GM18502 (cell line): ENCODE measurements at regions not wholly inside any gene's neighbourhood (a gene's known extent, or its start where the extent isn't known, plus 50 kb on each side); places are given as distances from the start of the nearest gene placed in this dataset.
"Not testable (repeated sequence)": the region's sequence is repeated elsewhere in the genome, so short reads cannot be mapped to it uniquely, and the experiment has no call there.

Experiments
- ATAC-seq: cut with Tn5 transposase; IDR thresholded peaks from one replicate; pipeline ENCODE4 v1.9.1; 2021; ENCODE audit warnings: mild to moderate bottlenecking; ENCODE audit not compliant: unreplicated experiment, poor library complexity

DNA sequence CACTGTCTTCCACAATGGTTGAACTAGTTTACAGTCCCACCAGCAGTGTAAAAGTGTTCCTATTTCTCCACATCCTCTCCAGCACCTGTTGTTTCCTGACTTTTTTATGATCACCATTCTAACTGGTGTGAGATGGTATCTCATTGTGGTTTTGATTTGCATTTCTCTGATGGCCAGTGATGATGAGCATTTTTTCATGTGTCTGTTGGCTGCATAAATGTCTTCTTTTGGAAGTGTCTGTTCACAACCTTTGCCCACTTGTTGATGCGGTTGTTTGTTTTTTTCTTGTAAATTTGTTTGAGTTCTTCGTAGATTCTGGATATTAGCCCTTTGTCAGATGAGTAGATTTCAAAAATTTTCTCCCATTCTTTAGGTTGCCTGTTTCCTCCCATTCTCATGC lies 194.0 kb upstream of the IL12B start:
- ATAC-seq, result not testable (repeated sequence)

DNA sequence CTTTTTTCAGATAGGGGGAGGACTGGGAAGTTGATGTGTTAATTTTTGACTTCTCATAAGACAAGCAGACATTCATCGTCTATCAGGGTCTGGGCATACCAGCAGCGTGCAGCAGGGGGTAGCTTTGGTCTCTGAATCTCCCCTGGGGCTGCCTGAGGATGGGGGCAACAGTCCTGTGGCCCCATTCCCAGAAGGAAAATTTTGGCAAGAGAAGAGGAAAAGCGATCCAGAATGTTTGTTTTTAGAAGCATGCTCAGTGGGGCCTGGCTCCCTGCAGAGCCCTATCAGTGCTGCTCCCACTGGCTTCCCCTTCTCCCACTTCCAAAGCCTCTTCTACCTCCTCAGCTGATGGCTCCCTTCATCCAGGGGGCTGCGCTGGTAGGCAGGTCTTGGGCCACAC lies 194.8 kb upstream of the IL12B start:
- ATAC-seq, result no peak

DNA sequence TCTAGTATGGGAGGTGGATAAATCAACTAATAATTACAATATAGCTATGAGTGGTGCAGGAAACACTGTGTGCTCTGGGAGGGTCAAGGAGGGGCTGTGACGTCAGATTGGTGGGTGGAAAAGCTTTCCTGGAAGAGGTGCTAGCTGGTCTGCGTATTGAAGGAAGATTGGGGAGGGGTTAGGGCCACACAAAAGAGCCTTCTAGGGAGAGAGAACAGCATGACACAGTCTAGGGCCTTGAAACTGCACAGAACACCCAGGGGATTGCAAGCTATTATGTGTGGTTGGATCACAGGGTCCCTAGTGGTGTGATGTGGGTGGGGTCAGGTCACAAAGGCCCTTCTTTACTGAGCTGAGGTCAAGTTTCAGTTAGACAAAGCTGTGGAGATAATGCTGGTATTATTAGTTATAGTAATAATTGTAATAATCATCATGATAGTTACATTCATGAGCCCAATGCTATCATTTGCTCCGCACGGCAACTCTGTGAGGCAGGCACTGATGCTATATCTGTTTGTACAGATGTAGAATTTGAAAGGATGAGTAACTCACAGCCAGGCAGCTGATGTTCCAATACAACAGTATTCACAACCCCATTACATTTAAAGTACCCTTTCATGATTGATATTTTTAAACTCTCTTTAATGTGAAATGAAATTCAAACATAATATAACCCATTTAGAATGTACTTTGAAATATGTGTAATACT lies 197.4 kb upstream of the IL12B start:
- ATAC-seq, result no peak

DNA sequence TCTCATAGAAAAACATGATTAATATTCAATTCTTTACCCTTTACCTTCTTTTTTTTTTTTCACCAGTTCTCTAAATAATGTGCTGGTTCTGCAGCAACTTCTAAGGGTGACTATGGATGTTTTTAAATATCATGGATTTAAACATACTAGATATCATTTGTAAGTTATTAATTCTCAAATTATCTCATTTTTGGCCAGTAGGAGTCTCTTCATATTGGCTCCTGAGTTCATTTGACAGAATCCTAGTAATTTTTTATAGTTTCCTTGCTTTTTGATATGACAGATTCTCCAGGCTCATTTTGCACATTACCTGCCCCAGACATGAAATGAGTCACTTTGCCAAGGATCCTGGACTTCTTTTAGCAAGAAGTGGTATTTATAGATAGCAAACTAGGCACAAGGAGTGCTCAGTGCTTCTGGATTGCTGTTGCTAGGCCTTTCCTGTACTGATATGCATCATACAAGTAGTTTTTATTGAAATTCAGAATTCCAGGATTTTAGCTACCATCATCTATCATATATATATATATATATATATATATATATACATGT lies 201.3 kb upstream of the IL12B start:
- no peak for ATAC-seq

DNA sequence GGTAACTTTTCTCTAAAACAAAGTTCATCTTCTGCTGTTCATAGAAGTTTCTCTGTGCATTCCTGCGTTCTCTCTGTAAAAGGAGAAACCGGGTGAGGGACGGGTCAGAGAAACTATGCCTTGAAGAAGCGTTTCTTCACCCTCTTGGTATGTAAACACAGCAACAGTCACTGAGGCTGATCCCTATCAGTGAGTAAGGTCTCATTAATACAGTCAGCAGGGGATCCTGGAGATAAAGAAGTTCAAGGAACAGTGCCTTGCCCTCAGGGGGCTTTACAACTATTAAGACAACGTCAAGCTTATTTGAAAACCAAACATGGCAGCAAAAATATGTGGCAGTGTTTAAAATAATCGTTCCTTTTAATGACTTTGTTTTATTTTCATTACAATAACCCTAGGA lies 202.9 kb upstream of the IL12B start:
- no peak for ATAC-seq

DNA sequence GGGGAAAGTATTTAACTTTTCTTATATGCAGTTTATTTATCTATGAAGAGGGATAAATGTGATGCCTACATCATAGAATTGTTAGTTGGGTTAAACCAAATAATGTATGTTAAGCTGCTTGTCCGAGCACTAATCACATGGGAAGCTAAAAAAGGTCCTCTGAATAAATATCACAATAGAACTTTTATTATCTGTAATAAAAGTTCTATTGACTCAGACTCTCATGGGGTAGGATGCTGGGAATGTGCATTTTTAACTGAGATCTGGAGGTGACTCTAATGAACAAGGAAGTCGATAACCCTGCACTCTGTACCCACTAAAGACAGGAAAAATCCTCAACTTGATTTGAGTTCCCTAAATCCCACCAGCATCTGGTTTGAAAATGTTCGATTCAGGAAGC lies 205.9 kb upstream of the IL12B start:
- ATAC-seq, result no peak

DNA sequence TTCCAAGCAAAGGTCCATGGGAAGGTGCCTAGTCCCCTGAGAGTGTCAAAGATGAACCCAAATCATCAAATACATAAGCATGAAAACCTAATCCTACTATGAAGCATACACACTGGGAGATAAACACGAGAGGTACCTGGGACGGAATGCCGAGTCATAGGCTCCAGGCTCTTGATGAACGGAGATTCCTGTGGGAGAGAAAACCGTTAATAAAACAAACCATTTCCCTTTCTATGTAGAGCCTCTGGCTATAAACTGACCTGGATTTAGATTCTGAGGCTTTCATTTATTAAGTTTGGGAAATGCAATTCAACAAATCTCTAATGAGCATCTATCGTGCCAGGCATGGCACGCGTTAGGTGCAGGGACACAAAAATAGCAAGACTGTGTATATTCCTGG lies 206.4 kb upstream of the IL12B start:
- ATAC-seq, result no peak

DNA sequence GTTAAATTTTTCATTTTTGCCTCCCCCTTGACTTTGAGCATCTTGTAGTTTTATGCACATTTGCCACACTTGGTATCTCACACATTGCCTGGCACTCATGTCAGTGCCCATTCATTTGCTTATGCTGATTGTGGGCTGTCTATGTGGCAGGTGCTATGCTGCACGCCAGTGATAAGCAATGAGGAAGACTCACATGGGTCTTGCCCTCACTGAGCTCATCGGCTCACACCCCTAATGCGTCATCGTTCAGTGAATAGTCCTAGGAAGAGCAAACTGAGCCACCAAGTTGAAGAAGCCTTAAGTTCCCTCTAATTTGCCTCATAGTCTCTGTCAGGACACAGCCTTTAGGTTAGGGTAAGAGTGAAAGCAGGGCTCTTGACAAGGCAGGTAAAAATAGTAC lies 209.4 kb upstream of the IL12B start:
- ATAC-seq, result no peak

DNA sequence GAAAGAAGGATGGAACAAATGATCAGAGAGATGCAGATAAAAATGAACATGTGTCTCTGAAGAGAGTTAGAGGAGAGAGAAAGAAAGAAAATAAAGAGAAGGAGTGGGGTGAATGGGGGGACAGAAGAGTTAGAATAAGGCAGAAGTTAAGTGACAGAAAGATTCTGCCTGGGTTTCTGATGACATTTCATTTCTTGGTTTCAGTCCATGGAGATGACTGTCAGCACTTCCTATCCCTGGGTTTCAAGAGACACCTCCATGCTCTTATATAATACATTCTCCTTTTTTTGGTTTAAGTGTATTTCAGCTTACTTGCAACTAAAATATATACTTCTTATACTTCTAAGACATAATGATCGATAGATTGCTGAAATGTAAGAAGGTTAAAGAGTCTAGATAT lies 213.0 kb upstream of the IL12B start:
- ATAC-seq, result no peak

DNA sequence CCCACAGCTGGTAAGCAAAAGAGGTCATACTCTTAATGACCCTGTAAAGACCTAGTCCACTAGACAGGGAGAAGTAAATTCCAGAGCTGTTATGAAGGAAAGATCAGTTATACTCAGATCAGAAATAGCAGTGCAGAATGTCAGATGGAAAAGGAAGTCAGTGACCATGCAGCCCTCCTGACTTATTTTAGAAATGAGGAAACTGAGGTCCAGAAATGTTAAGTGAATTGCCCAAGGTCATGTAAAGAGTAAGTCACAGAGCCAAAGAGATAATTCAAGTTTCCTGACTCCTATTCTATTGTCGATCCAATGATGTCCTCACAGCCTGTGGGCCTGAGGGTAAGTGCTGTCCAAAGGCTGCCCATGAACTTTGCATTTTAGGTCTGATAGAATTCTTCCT lies 214.9 kb upstream of the IL12B start:
- ATAC-seq, result no peak

DNA sequence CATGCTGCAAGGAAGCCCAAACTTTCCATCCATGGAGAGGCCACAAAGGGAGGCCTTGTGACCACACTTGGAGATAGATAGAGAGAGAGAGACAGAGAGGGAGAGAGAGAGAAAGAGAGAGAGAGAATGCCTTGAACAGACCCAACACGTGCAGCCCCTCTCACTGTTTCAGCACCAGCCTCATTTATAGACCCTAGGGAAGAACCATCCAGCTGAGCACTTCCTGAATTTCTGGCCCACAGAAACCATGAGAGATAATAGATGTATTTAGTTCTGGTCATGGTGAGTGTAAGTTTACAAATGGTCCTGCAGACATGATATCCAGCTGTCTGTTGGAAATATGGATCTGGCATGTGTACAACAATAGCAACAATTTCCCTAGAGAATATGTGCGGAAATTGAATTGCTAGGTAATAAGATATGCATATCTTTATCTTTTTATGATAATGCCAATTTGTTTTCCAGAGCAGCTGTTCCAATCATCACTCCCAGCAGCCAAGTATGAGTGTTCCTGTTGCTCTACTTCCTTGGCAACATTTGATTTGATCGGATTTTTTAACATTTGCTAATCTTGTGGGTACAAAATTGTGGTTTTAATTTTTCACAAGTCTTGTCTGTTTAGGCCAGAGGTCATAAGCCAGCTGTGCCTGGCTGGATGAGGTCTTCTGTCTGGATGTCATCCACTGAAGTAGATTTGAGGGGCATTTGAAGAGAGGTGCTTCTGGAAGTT lies 217.3 kb upstream of the IL12B start:
- no peak for ATAC-seq

DNA sequence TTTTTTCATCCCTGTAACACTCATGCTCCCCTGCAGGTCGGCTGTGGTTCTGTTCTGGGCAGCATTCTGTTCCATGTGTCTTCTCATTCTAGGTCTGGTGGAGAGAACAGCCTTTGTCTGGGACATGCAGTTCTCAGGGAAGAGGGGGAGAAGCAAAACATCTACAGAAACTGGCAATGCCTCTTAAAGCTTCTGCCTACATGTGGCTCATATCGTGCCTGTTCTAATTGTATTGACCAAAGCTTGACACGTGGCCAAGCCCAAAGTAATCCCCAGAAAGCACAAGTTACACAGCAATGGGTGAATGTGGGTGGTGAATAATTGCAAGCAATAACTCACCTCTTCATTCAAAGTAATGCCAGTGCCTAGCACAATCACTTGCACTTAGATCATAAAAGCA lies 218.2 kb upstream of the IL12B start:
- no peak for ATAC-seq

DNA sequence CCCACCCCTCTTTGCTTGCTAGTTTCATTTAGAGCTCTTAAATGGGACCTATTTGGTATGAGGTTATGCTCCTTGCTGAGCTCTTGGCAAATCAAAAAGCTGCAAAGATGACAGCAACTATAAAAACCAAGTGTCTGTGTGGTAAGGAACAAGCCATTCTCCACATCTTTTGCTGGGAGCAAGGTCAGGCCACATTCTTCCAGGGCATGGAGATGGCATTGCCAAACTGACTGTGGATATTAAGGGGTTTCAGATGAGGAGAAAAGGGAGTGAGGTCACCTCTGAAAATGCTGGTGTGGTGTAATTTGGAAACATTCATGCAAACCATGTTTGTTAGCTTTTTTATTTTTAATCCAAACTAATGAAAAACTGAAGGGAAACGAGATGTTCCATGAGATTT lies 218.8 kb upstream of the IL12B start:
- ATAC-seq, result no peak

DNA sequence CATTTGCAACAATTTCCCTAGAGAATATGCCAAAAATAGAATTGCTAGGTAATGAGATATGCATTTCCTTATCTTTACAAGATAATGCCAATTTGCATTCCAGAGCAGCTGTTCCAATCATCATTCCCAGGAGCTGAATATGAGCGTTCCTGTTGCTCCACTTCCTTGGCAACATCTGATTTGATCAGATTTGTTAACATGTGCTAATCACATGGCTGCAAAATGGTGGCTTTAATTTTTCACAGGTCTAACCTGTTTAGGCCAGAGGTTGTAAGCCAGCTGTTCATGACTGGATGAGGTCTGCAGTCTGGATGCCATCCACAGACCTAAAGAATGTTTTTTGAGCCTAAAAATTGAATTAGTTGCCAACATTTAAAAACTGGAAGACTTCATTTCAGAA lies 220.7 kb upstream of the IL12B start:
- ATAC-seq, result no peak

DNA sequence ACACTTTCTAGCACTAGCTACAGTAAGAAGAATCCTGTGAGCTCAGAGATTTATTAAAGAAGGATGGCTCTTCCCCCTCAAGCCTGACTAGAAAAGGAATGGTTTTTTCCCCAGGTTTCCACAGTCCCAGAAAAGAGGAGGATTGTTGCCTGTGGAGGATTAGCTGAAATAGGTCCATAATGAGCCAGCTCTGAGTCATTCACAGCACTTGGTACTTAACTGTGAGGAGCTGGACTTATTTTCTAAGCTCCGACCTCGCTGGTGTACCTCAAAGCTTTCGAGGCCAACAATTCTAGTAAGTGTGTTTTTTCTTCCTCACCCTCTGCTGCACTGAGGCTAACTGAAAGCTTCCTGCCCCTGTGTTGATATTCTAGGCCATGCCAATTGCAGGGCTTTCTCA lies 222.5 kb upstream of the IL12B start:
- no peak for ATAC-seq

DNA sequence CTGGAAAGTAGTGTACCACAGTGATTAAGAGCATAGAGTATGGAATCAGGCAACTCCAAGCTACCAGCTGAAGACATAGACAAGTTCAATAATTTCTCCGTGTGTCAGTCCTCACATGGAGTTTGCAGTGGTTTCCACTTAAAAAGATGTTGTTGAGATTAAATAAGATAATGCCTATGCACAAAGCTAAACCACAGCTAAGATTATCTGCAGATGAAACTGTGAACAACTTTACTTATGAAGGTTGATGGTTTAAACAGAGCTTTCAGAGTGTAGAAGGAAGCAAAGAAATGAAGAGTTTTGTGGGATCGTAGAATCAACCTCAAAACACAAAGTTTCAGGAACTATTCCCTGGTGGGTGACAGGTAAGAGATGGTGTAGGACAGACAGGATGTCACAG lies 223.5 kb upstream of the IL12B start:
- no peak for ATAC-seq

DNA sequence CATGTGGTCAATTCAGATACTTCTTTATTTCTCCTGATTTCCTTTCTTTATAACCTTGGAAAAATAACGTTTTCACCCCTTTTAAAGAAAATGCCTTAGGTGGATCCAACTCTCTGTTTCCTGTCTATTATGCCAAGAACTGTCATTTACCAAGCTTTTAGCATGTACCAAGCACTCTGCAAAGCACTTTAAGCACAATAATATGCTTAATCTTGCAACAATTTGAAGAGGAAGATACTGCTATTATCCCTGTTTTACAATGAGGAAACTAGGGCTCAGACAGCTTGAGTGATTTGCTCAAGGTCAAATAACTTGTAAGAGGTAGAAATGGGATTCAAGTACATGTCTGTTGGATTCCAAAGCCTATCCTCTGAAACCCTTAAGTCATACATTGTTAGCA lies 224.8 kb upstream of the IL12B start:
- no peak for ATAC-seq

DNA sequence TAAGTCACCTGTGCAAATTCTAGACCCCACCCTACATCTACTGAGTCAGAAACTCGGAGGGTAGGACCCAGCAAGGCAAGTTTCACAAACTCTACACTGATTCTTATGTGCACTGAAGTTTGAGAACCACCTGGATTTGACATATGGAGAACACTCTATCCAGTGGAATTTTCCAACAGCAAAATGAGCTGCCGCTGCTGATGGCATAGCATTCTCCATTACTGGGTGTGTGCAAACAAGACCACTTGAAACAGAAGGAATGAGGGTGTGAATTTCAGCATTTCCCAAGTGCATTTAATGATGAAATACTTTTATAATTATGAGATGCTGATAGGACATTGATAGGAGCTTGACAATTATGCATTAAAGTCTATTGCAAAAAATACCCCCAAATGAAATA lies 229.1 kb upstream of the IL12B start:
- no peak for ATAC-seq

DNA sequence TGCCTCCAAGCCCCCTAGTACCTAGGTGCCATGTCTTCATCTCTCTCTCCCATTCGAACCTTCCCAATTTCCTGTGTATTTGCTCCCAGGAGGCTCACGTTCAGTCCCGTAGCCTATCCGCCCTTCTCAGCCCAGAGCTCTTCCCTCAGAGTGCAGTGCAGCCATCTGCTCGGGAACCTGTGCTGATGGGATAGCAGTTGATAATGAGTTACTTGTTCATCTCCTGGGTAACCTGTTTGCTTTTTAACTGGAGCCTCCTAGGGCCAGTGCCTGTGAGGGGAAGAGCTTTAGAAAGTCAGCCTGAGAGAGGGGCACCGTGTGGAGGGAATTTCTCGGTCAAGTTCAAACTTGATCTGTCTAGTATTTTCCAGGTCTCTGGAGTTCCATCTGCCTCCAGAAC lies 229.8 kb upstream of the IL12B start:
- ATAC-seq, result no peak

DNA sequence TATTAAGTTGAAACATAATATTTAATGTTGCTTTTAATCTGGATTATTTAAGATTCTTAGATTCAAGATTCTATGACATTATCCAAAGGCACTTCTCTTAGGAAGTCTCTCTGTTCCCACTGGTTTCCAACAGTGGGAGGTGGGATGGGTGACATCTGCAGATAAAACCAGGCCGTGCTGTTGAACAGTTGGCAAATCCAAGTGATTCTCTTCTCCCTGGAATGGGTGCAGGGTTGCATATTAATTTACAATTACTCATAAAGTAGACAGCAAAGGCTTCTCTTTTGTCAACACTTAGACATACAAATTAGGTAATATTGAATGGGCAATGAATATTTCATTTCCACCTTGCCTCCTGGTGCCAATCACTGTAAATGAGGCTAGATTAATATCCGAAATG lies 233.7 kb upstream of the IL12B start:
- ATAC-seq, result no peak

DNA sequence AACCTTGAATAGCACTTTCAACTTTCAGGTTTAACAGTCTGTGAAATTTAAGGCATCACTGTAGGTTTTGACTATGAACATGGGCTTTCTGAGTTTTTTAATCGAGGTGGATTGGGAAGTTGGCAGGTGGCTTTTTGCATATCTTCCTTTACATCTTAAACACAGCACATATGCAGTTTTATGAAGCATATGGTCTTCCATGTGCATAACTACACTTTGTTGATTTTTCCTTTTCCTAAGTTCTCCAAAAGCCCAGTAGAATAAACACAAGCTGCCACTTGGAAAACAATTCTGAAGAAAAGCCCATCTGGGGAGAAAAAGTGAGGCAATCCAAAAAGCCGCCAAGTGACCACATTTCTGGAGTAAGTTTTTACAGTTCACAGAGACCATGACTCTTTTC lies 236.5 kb upstream of the IL12B start:
- no peak for ATAC-seq

DNA sequence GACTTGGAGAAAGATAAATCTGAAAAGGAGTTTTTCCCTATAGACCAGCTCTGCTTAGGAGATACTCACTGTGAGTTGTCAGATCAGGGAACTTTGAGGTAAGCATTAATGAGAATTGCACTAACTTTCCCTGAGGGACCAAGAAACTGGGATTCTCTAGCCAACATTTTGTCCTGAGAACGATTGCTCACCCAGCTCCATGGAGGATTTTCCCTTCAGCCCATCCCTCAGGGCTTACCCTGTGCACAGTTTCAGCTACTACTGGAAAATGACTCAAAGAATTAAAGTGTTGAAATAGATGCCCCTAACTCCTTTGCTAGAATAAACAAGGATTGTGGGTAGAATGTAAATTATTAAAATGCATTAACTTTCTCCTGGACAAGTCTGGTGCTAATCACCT lies 237.2 kb upstream of the IL12B start:
- ATAC-seq, result no peak
